IPS-20b (cell line): ENCODE measurements at regions not wholly inside any gene's neighbourhood (a gene's known extent, or its start where the extent isn't known, plus 50 kb on each side); places are given as distances from the start of the nearest gene placed in this dataset.

Source experiments
- H3K27ac ChIP-seq: one replicate; pipeline ENCODE4 v1.5.1; 2013; ENCODE audit warnings: low read length
- H3K27me3 ChIP-seq: 2 replicates; pipeline ENCODE4 v1.6.1; 2013; ENCODE audit warnings: mild to moderate bottlenecking, low read length, inconsistent platforms; ENCODE audit not compliant: insufficient read depth
- H3K36me3 ChIP-seq: 2 replicates; pipeline ENCODE4 v1.6.1; 2013; ENCODE audit warnings: low read depth, mild to moderate bottlenecking, inconsistent platforms, low read length, moderate library complexity; ENCODE audit not compliant: insufficient read depth
- H3K4me1 ChIP-seq: 2 replicates; pipeline ENCODE4 v1.6.1; 2013; ENCODE audit warnings: mild to moderate bottlenecking, control low read depth, inconsistent platforms, low read length, moderate library complexity; ENCODE audit not compliant: insufficient read depth
- H3K4me3 ChIP-seq: 2 replicates; pipeline ENCODE4 v1.5.1; 2013; ENCODE audit warnings: mild to moderate bottlenecking, low read length, inconsistent platforms
- H3K9ac ChIP-seq: 2 replicates; pipeline ENCODE4 v1.6.1; 2013; ENCODE audit warnings: low read depth, mild to moderate bottlenecking, inconsistent platforms, low read length, moderate library complexity
- H3K9me3 ChIP-seq: 2 replicates; pipeline ENCODE4 v1.6.1; 2013; ENCODE audit warnings: mild to moderate bottlenecking, low read depth, low read length, inconsistent platforms; ENCODE audit not compliant: insufficient read depth

- H3K9ac ChIP-seq, result no peak overlapping the region
- H3K27me3 ChIP-seq, result no peaks in the 10 kb centered on the region
- no peak overlapping the region for H3K27ac ChIP-seq
- H3K9me3 ChIP-seq, result peaks cover 30% of the 10 kb centered on the region
- H3K36me3 ChIP-seq, result no peaks in the 10 kb centered on the region
- no peak overlapping the region for H3K4me3 ChIP-seq
- no peaks in the 10 kb centered on the region for H3K4me1 ChIP-seq
Observed at GRCh38 chr14:54094765-54095164, 138.1 kb upstream of the BMP4 start.

- H3K4me3 ChIP-seq, result no peak overlapping the region
- no peaks in the 10 kb centered on the region for H3K27me3 ChIP-seq
- no peak overlapping the region for H3K27ac ChIP-seq
- peaks cover 27% of the 10 kb centered on the region for H3K9me3 ChIP-seq
- no peaks in the 10 kb centered on the region for H3K36me3 ChIP-seq
- H3K9ac ChIP-seq, result no peak overlapping the region
- H3K4me1 ChIP-seq, result no peaks in the 10 kb centered on the region
Observed at GRCh38 chr14:54098536-54098935, 141.9 kb upstream of the BMP4 start.

- H3K4me1 ChIP-seq, result peaks cover 12% of the 10 kb centered on the region
- H3K36me3 ChIP-seq, result no peaks in the 10 kb centered on the region
- no peak overlapping the region for H3K27ac ChIP-seq
- no peak overlapping the region for H3K9ac ChIP-seq
- H3K27me3 ChIP-seq, result no peaks in the 10 kb centered on the region
- H3K9me3 ChIP-seq, result no peaks in the 10 kb centered on the region
- no peak overlapping the region for H3K4me3 ChIP-seq
Observed at GRCh38 chr14:54102051-54102456, 145.4 kb upstream of the BMP4 start.

GRCh38 chr14:54102530-54102929 lies 145.9 kb upstream of the BMP4 start:
- H3K4me3 ChIP-seq, result no peak overlapping the region
- H3K9me3 ChIP-seq, result no peaks in the 10 kb centered on the region
- H3K4me1 ChIP-seq, result peaks cover 12% of the 10 kb centered on the region
- H3K9ac ChIP-seq, result no peak overlapping the region
- no peak overlapping the region for H3K27ac ChIP-seq
- H3K27me3 ChIP-seq, result no peaks in the 10 kb centered on the region
- no peaks in the 10 kb centered on the region for H3K36me3 ChIP-seq

- Histone ChIP-seq H3K9ac (no peak overlapping the region), H3K4me3 (no peak overlapping the region), H3K36me3 (no peaks in the 10 kb centered on the region), H3K9me3 (no peaks in the 10 kb centered on the region), H3K4me1 (peaks cover 12% of the 10 kb centered on the region), H3K27ac (no peak overlapping the region), H3K27me3 (no peaks in the 10 kb centered on the region)
Observed at GRCh38 chr14:54104601-54105145, 148.0 kb upstream of the BMP4 start.

GRCh38 chr14:54105406-54105805 lies 148.8 kb upstream of the BMP4 start:
- H3K27ac ChIP-seq, result no peak overlapping the region
- no peak overlapping the region for H3K9ac ChIP-seq
- no peak overlapping the region for H3K4me3 ChIP-seq
- H3K9me3 ChIP-seq, result no peaks in the 10 kb centered on the region
- peaks cover 12% of the 10 kb centered on the region for H3K4me1 ChIP-seq
- H3K36me3 ChIP-seq, result no peaks in the 10 kb centered on the region
- H3K27me3 ChIP-seq, result no peaks in the 10 kb centered on the region

- Histone ChIP-seq H3K27me3 (no peaks in the 10 kb centered on the region), H3K9me3 (no peaks in the 10 kb centered on the region), H3K36me3 (no peaks in the 10 kb centered on the region), H3K27ac (no peak overlapping the region), H3K4me3 (no peak overlapping the region), H3K4me1 (peaks cover 12% of the 10 kb centered on the region), H3K9ac (no peak overlapping the region)
Observed at GRCh38 chr14:54105898-54106297, 149.3 kb upstream of the BMP4 start.

- H3K4me3 ChIP-seq, result no peak overlapping the region
- H3K36me3 ChIP-seq, result no peaks in the 10 kb centered on the region
- H3K27me3 ChIP-seq, result no peaks in the 10 kb centered on the region
- H3K27ac ChIP-seq, result no peak overlapping the region
- H3K4me1 ChIP-seq, result peaks cover 12% of the 10 kb centered on the region
- no peak overlapping the region for H3K9ac ChIP-seq
- no peaks in the 10 kb centered on the region for H3K9me3 ChIP-seq
Observed at GRCh38 chr14:54106661-54107377, 150.2 kb upstream of the BMP4 start.

- no peaks in the 10 kb centered on the region for H3K9me3 ChIP-seq
- peaks cover 12% of the 10 kb centered on the region for H3K4me1 ChIP-seq
- H3K4me3 ChIP-seq, result no peak overlapping the region
- H3K27me3 ChIP-seq, result no peaks in the 10 kb centered on the region
- no peak overlapping the region for H3K27ac ChIP-seq
- no peaks in the 10 kb centered on the region for H3K36me3 ChIP-seq
- no peak overlapping the region for H3K9ac ChIP-seq
Observed at GRCh38 chr14:54108481-54109471, 152.2 kb upstream of the BMP4 start.

GRCh38 chr14:54109521-54110120 lies 153.0 kb upstream of the BMP4 start:
- peaks cover 12% of the 10 kb centered on the region for H3K4me1 ChIP-seq
- no peaks in the 10 kb centered on the region for H3K27me3 ChIP-seq
- no peak overlapping the region for H3K4me3 ChIP-seq
- H3K9me3 ChIP-seq, result no peaks in the 10 kb centered on the region
- H3K9ac ChIP-seq, result no peak overlapping the region
- no peaks in the 10 kb centered on the region for H3K36me3 ChIP-seq
- H3K27ac ChIP-seq, result no peak overlapping the region

- no peak overlapping the region for H3K27ac ChIP-seq
- no peaks in the 10 kb centered on the region for H3K36me3 ChIP-seq
- H3K4me3 ChIP-seq, result no peak overlapping the region
- no peaks in the 10 kb centered on the region for H3K27me3 ChIP-seq
- no peaks in the 10 kb centered on the region for H3K9me3 ChIP-seq
- H3K4me1 ChIP-seq, result no peaks in the 10 kb centered on the region
- H3K9ac ChIP-seq, result no peak overlapping the region
Observed at GRCh38 chr14:54114941-54115340, 158.3 kb upstream of the BMP4 start.
